Stimulated activated CD4-positive, alpha-beta T cell treated with anti-CD3 and anti-CD28 coated beads, Interleukin-1b, Interleukin-23, amount 100 ng/mL, for 48 hours (primary cell): ENCODE measurements at regions not wholly inside any gene's neighbourhood (a gene's known extent, or its start where the extent isn't known, plus 50 kb on each side); places are given as distances from the start of the nearest gene placed in this dataset.
A peak's percentile ranks its signal among the peaks of the same experiment; 100 is the strongest.
"Not testable (repeated sequence)": the region's sequence is repeated elsewhere in the genome, so short reads cannot be mapped to it uniquely, and the experiment has no call there.

Experiments used
- DNase-seq: peaks from one replicate; pipeline ENCODE4 v3.0.0-alpha.2; 2020

- not testable (repeated sequence) for DNase-seq
Measured at GRCh38 chr16:21487956-21488355, 111.4 kb upstream of the METTL9 start.

GRCh38 chr16:21499046-21499445 is 100.3 kb upstream of the METTL9 start:
- DNase-seq = not testable (repeated sequence)

GRCh38 chr16:21501223-21501868 is 98.0 kb upstream of the METTL9 start:
- DNase-seq = peak; percentile 68

- DNase-seq = peak; percentile 90
Measured at GRCh38 chr16:21501869-21502667, 97.3 kb upstream of the METTL9 start.

GRCh38 chr16:21503574-21503920 is 95.8 kb upstream of the METTL9 start:
- not testable (repeated sequence) for DNase-seq

- DNase-seq = peak; percentile 1
Measured at GRCh38 chr16:21503941-21504832, 95.2 kb upstream of the METTL9 start.

- DNase-seq = not testable (repeated sequence)
Measured at GRCh38 chr16:21505751-21506520, 93.4 kb upstream of the METTL9 start.

- DNase-seq = peak; percentile 54
Measured at GRCh38 chr16:21506857-21507456, 92.4 kb upstream of the METTL9 start.

GRCh38 chr16:21507631-21508305 is 91.6 kb upstream of the METTL9 start:
- DNase-seq = peak; percentile 1

- DNase-seq = peak; percentile 47
Measured at GRCh38 chr16:21508661-21509436, 90.5 kb upstream of the METTL9 start.

GRCh38 chr16:21509437-21510086 is 89.8 kb upstream of the METTL9 start:
- not testable (repeated sequence) for DNase-seq

- not testable (repeated sequence) for DNase-seq
Measured at GRCh38 chr16:21510869-21511255, 88.5 kb upstream of the METTL9 start.

GRCh38 chr16:21511315-21512210 is 87.8 kb upstream of the METTL9 start:
- not testable (repeated sequence) for DNase-seq

- DNase-seq = not testable (repeated sequence)
Measured at GRCh38 chr16:21512280-21513192, 86.8 kb upstream of the METTL9 start.

GRCh38 chr16:21513337-21513741 is 86.0 kb upstream of the METTL9 start:
- not testable (repeated sequence) for DNase-seq

GRCh38 chr16:21513812-21514473 is 85.4 kb upstream of the METTL9 start:
- not testable (repeated sequence) for DNase-seq

- not testable (repeated sequence) for DNase-seq
Measured at GRCh38 chr16:21514474-21514840, 84.9 kb upstream of the METTL9 start.
